ENCODE measurements at regions not wholly inside any gene's neighbourhood (a gene's known extent, or its start where the extent isn't known, plus 50 kb on each side); places are given as distances from the start of the nearest gene placed in this dataset.

DNA sequence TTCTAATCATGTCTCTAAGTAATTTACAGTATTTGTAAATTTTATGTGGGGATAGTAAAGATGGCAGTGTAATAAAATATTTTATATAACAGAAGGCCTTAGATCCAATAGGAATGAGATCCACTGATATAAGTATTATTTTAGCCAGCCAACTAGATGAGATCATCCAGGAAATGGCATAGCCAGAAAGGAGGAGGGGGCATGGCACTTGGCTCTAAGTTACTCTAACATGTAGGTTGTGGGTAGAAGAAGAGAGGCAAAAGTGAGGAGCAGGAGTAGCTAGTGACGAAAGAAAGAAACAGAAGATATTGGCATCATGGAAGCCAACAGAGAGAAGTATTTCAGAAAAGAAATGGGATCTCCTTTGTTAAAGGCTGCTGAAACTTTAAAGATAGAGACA lies 426.1 kb downstream of the PTPRC start:
- TF ChIP-seq POLR2A (IDR thresholded peaks at IDR 0.05) = no peak
- TF ChIP-seq, protein P1, sequence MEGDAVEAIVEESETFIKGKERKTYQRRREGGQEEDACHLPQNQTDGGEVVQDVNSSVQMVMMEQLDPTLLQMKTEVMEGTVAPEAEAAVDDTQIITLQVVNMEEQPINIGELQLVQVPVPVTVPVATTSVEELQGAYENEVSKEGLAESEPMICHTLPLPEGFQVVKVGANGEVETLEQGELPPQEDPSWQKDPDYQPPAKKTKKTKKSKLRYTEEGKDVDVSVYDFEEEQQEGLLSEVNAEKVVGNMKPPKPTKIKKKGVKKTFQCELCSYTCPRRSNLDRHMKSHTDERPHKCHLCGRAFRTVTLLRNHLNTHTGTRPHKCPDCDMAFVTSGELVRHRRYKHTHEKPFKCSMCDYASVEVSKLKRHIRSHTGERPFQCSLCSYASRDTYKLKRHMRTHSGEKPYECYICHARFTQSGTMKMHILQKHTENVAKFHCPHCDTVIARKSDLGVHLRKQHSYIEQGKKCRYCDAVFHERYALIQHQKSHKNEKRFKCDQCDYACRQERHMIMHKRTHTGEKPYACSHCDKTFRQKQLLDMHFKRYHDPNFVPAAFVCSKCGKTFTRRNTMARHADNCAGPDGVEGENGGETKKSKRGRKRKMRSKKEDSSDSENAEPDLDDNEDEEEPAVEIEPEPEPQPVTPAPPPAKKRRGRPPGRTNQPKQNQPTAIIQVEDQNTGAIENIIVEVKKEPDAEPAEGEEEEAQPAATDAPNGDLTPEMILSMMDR (IDR thresholded peaks at IDR 0.05) = no peak
